ENCODE measurements at regions not wholly inside any gene's neighbourhood (a gene's known extent, or its start where the extent isn't known, plus 50 kb on each side); places are given as distances from the start of the nearest gene placed in this dataset.
"Not testable (repeated sequence)": the region's sequence is repeated elsewhere in the genome, so short reads cannot be mapped to it uniquely, and the experiment has no call there.

GRCh38 chrX:142661696-142662095, 364.0 kb upstream of the SPANXN4 start:
- H3K27me3 ChIP-seq (ENCODE audit: control insufficient read depth, insufficient read depth, low read length): no peaks in the 10 kb centered on the region
- no peaks in the 10 kb centered on the region for H3K9me3 ChIP-seq (replicated peaks; ENCODE audit: control insufficient read depth, low read depth, low read length)
- no peaks in the 10 kb centered on the region for H3K36me3 ChIP-seq (ENCODE audit: control insufficient read depth, insufficient read depth, low read length)
- WGBS (ENCODE audit: insufficient coverage): no CpG with 5 or more reads among the region's 6 CpGs
- H3K4me1 ChIP-seq (ENCODE audit: control insufficient read depth, insufficient read depth, low read length): no peaks in the 10 kb centered on the region
- no peak for DNase-seq
- H3K4me3 ChIP-seq (ENCODE audit: low read length): no peak overlapping the region
- no peak overlapping the region for H3K27ac ChIP-seq (ENCODE audit: low read length)

- Histone ChIP-seq H3K36me3 (ENCODE audit: control insufficient read depth, insufficient read depth, low read length) (no peaks in the 10 kb centered on the region), H3K4me3 (ENCODE audit: low read length) (no peak overlapping the region), H3K4me1 (ENCODE audit: control insufficient read depth, insufficient read depth, low read length) (no peaks in the 10 kb centered on the region), H3K27ac (ENCODE audit: low read length) (no peak overlapping the region), H3K27me3 (ENCODE audit: control insufficient read depth, insufficient read depth, low read length) (no peaks in the 10 kb centered on the region), H3K9me3 (replicated peaks; ENCODE audit: control insufficient read depth, low read depth, low read length) (no peaks in the 10 kb centered on the region)
- 20% methylated on average over 1 of the region's 2 CpGs for WGBS (ENCODE audit: insufficient coverage)
- DNase-seq: no peak
These were observed 370.2 kb upstream of the SPANXN4 start for GRCh38 chrX:142655507-142655906.

- no peak overlapping the region for H3K4me3 ChIP-seq (ENCODE audit: low read length)
- WGBS (ENCODE audit: insufficient coverage): no CpG with 5 or more reads among the region's 2 CpGs
- DNase-seq: no peak
- H3K4me1 ChIP-seq (ENCODE audit: control insufficient read depth, insufficient read depth, low read length): no peaks in the 10 kb centered on the region
- H3K9me3 ChIP-seq (replicated peaks; ENCODE audit: control insufficient read depth, low read depth, low read length): no peaks in the 10 kb centered on the region
- no peaks in the 10 kb centered on the region for H3K36me3 ChIP-seq (ENCODE audit: control insufficient read depth, insufficient read depth, low read length)
- H3K27ac ChIP-seq (ENCODE audit: low read length): no peak overlapping the region
- peaks cover 3% of the 10 kb centered on the region for H3K27me3 ChIP-seq (ENCODE audit: control insufficient read depth, insufficient read depth, low read length)
These were observed 388.5 kb upstream of the SPANXN4 start for GRCh38 chrX:142637206-142637605.

GRCh38 chrX:142616636-142617035, 409.1 kb upstream of the SPANXN4 start:
- no peaks in the 10 kb centered on the region for H3K9me3 ChIP-seq (replicated peaks; ENCODE audit: control insufficient read depth, low read depth, low read length)
- H3K4me1 ChIP-seq (ENCODE audit: control insufficient read depth, insufficient read depth, low read length): no peaks in the 10 kb centered on the region
- no peak overlapping the region for H3K4me3 ChIP-seq (ENCODE audit: low read length)
- H3K27me3 ChIP-seq (ENCODE audit: control insufficient read depth, insufficient read depth, low read length): no peaks in the 10 kb centered on the region
- 13% methylated on average over 1 of the region's 3 CpGs for WGBS (ENCODE audit: insufficient coverage)
- no peaks in the 10 kb centered on the region for H3K36me3 ChIP-seq (ENCODE audit: control insufficient read depth, insufficient read depth, low read length)
- DNase-seq: no peak
- H3K27ac ChIP-seq (ENCODE audit: low read length): no peak overlapping the region

- no peaks in the 10 kb centered on the region for H3K36me3 ChIP-seq (ENCODE audit: control insufficient read depth, insufficient read depth, low read length)
- H3K27ac ChIP-seq (ENCODE audit: low read length): no peak overlapping the region
- no peak for DNase-seq
- H3K4me3 ChIP-seq (ENCODE audit: low read length): no peak overlapping the region
- H3K4me1 ChIP-seq (ENCODE audit: control insufficient read depth, insufficient read depth, low read length): no peaks in the 10 kb centered on the region
- H3K27me3 ChIP-seq (ENCODE audit: control insufficient read depth, insufficient read depth, low read length): no peaks in the 10 kb centered on the region
- no peaks in the 10 kb centered on the region for H3K9me3 ChIP-seq (replicated peaks; ENCODE audit: control insufficient read depth, low read depth, low read length)
These were observed 408.3 kb upstream of the MAGEC2 start for GRCh38 chrX:142613403-142613802.

- not testable (repeated sequence) for H3K27me3 ChIP-seq (ENCODE audit: control insufficient read depth, insufficient read depth, low read length); H3K27ac ChIP-seq (ENCODE audit: low read length); H3K36me3 ChIP-seq (ENCODE audit: control insufficient read depth, insufficient read depth, low read length); H3K9me3 ChIP-seq (replicated peaks; ENCODE audit: control insufficient read depth, low read depth, low read length); H3K4me3 ChIP-seq (ENCODE audit: low read length); H3K4me1 ChIP-seq (ENCODE audit: control insufficient read depth, insufficient read depth, low read length); DNase-seq
- 75% methylated on average over 7 of the region's 10 CpGs for WGBS (ENCODE audit: insufficient coverage)
These were observed 401.5 kb upstream of the MAGEC2 start for GRCh38 chrX:142606629-142607028.

- no peak overlapping the region for H3K27ac ChIP-seq (ENCODE audit: low read length)
- no peak for DNase-seq
- H3K4me3 ChIP-seq (ENCODE audit: low read length): no peak overlapping the region
- no CpG with 5 or more reads among the region's 5 CpGs for WGBS (ENCODE audit: insufficient coverage)
- no peaks in the 10 kb centered on the region for H3K36me3 ChIP-seq (ENCODE audit: control insufficient read depth, insufficient read depth, low read length)
- no peaks in the 10 kb centered on the region for H3K4me1 ChIP-seq (ENCODE audit: control insufficient read depth, insufficient read depth, low read length)
- H3K9me3 ChIP-seq (replicated peaks; ENCODE audit: control insufficient read depth, low read depth, low read length): no peaks in the 10 kb centered on the region
- no peaks in the 10 kb centered on the region for H3K27me3 ChIP-seq (ENCODE audit: control insufficient read depth, insufficient read depth, low read length)
These were observed 396.7 kb upstream of the MAGEC2 start for GRCh38 chrX:142601792-142602191.

- DNase-seq: no peak
- Histone ChIP-seq H3K27ac (ENCODE audit: low read length) (no peak overlapping the region), H3K36me3 (ENCODE audit: control insufficient read depth, insufficient read depth, low read length) (no peaks in the 10 kb centered on the region), H3K27me3 (ENCODE audit: control insufficient read depth, insufficient read depth, low read length) (no peaks in the 10 kb centered on the region), H3K4me1 (ENCODE audit: control insufficient read depth, insufficient read depth, low read length) (no peaks in the 10 kb centered on the region), H3K4me3 (ENCODE audit: low read length) (no peak overlapping the region), H3K9me3 (replicated peaks; ENCODE audit: control insufficient read depth, low read depth, low read length) (no peaks in the 10 kb centered on the region)
- WGBS (ENCODE audit: insufficient coverage): 80% methylated on average over 2 of the region's 7 CpGs
These were observed 388.3 kb upstream of the MAGEC2 start for GRCh38 chrX:142593361-142593862.

GRCh38 chrX:142576615-142577014, 371.5 kb upstream of the MAGEC2 start:
- WGBS (ENCODE audit: insufficient coverage): 83% methylated on average over 1 of the region's 3 CpGs
- Histone ChIP-seq H3K4me3 (ENCODE audit: low read length) (no peak overlapping the region), H3K27me3 (ENCODE audit: control insufficient read depth, insufficient read depth, low read length) (no peaks in the 10 kb centered on the region), H3K9me3 (replicated peaks; ENCODE audit: control insufficient read depth, low read depth, low read length) (peaks cover 7% of the 10 kb centered on the region), H3K27ac (ENCODE audit: low read length) (no peak overlapping the region), H3K36me3 (ENCODE audit: control insufficient read depth, insufficient read depth, low read length) (no peaks in the 10 kb centered on the region), H3K4me1 (ENCODE audit: control insufficient read depth, insufficient read depth, low read length) (no peaks in the 10 kb centered on the region)
- no peak for DNase-seq

GRCh38 chrX:142549923-142550322, 344.8 kb upstream of the MAGEC2 start:
- Histone ChIP-seq H3K9me3 (replicated peaks; ENCODE audit: control insufficient read depth, low read depth, low read length) (no peaks in the 10 kb centered on the region), H3K36me3 (ENCODE audit: control insufficient read depth, insufficient read depth, low read length) (no peaks in the 10 kb centered on the region), H3K27me3 (ENCODE audit: control insufficient read depth, insufficient read depth, low read length) (no peaks in the 10 kb centered on the region), H3K4me3 (ENCODE audit: low read length) (no peak overlapping the region), H3K27ac (ENCODE audit: low read length) (no peak overlapping the region), H3K4me1 (ENCODE audit: control insufficient read depth, insufficient read depth, low read length) (no peaks in the 10 kb centered on the region)
- WGBS (ENCODE audit: insufficient coverage): no CpG with 5 or more reads among the region's 3 CpGs
- no peak for DNase-seq

- H3K27ac ChIP-seq (ENCODE audit: low read length): no peak overlapping the region
- WGBS (ENCODE audit: insufficient coverage): no CpG with 5 or more reads among the region's 3 CpGs
- no peak overlapping the region for H3K4me3 ChIP-seq (ENCODE audit: low read length)
These were observed 300.7 kb upstream of the MAGEC2 start for GRCh38 chrX:142505839-142506238.

More at GRCh38 chrX:142505839-142506238, 300.7 kb upstream of the MAGEC2 start:
- no peaks in the 10 kb centered on the region for H3K9me3 ChIP-seq (replicated peaks; ENCODE audit: control insufficient read depth, low read depth, low read length)
- H3K4me1 ChIP-seq (ENCODE audit: control insufficient read depth, insufficient read depth, low read length): no peaks in the 10 kb centered on the region
- H3K36me3 ChIP-seq (ENCODE audit: control insufficient read depth, insufficient read depth, low read length): no peaks in the 10 kb centered on the region
- H3K27me3 ChIP-seq (ENCODE audit: control insufficient read depth, insufficient read depth, low read length): no peaks in the 10 kb centered on the region
- no peak for DNase-seq
